Large intestine (tissue), 3 donors: ENCODE measurements at regions not wholly inside any gene's neighbourhood (a gene's known extent, or its start where the extent isn't known, plus 50 kb on each side); places are given as distances from the start of the nearest gene placed in this dataset.

Source experiments
- DNase-seq, 2 donors: peaks; one replicate each; pipeline versions ENCODE4 v3.0.0 to v3.0.0-alpha.2; 2013
- H3K27ac ChIP-seq: one replicate; pipeline ENCODE4 v1.5.1; 2013; ENCODE audit warnings: low read length
- H3K27me3 ChIP-seq: 2 replicates; pipeline ENCODE4 v1.6.1; 2013; ENCODE audit warnings: low read length; ENCODE audit not compliant: control insufficient read depth, insufficient read depth
- H3K36me3 ChIP-seq: 2 replicates; pipeline ENCODE4 v1.6.1; 2013; ENCODE audit warnings: low read length; ENCODE audit not compliant: control insufficient read depth, insufficient read depth
- H3K4me1 ChIP-seq: one replicate; pipeline ENCODE4 v1.6.1; 2013; ENCODE audit warnings: low read length; ENCODE audit not compliant: control insufficient read depth, insufficient read depth
- H3K4me3 ChIP-seq: one replicate; pipeline ENCODE4 v1.5.1; 2013; ENCODE audit warnings: low read length
- H3K9me3 ChIP-seq: one replicate; pipeline ENCODE4 v1.6.1; 2013; ENCODE audit warnings: mild to moderate bottlenecking, low read depth, low read length, moderate library complexity; ENCODE audit not compliant: control insufficient read depth
- WGBS: methylation state at CpG from one replicate; pipeline ENCODE4 v1.1.5; 2013; ENCODE audit warnings: low lambda C conversion rate; ENCODE audit not compliant: insufficient coverage; 5-methylcytosine and 5-hydroxymethylcytosine counted together

DNA sequence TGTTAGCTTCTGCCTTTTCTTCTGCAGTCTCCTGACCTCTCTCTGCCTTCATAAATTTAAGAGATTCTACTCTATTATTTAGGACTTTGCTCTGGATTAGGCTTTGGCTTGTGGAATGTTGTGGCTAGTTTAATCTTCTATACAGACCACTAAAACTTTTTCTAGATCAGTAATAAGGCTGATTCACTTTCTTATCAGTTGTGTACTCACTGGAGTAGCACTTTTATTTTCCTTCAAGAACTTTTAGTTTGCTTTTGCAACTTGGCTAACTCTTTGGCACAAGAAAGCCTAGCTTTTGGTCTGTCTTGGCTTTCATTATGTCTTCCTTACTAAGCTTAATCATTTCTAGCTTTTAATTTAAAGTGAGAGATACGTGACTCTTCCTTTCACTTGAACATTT, 265.5 kb upstream of the TBC1D5 start:
- Histone ChIP-seq H3K27ac (no peak overlapping the region), H3K4me3 (no peak overlapping the region)
- no CpG with 5 or more reads among the region's 1 CpG for WGBS

DNA sequence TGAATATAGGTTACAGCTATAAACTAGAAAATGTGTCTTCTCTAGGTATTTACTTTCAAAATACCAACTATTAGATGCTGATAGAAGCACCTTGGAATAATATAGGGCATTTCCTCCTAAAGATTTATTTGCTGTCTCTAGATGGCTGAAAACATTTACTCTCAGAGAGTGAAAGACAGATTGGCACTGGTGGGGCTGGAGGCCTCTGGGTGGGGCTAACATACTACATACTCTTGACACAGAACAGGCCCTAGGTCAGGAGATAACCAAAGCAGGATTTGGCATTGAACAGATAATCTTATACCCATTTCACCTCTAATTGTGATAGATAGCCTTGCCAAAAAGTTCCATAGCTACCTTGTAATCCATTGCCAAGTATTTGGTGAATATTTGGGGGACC, 253.3 kb upstream of the TBC1D5 start:
- H3K9me3 ChIP-seq, result no peaks in the 10 kb centered on the region
- no peaks in the 10 kb centered on the region for H3K27me3 ChIP-seq
- no peaks in the 10 kb centered on the region for H3K4me1 ChIP-seq
- no peaks in the 10 kb centered on the region for H3K36me3 ChIP-seq
- DNase-seq, result no peak
- no peak overlapping the region for H3K4me3 ChIP-seq
- H3K27ac ChIP-seq, result no peak overlapping the region

More for the DNA sequence above, 265.5 kb upstream of the TBC1D5 start:
- no peak for DNase-seq
- H3K9me3 ChIP-seq, result no peaks in the 10 kb centered on the region
- H3K4me1 ChIP-seq, result no peaks in the 10 kb centered on the region
- H3K27me3 ChIP-seq, result no peaks in the 10 kb centered on the region
- H3K36me3 ChIP-seq, result no peaks in the 10 kb centered on the region

DNA sequence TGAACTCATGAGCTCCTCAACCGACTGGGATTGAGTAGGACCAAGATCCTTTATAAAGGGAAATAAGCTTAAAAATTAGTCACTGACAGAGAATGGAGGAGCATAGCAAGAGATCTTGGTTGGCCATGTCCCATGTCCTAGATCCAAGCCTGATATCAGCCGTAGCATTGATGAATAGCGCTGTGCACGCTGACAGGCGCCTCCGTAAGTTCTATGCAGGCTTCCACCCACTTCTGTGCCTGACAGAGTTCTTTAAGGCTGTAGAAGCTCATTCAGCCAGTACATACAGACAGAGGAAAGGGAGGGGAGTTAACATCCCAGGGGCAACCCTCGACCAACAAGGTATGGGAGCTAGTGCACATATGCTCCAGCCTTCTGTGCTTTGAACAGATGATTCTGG, 251.7 kb upstream of the TBC1D5 start:
- H3K27ac ChIP-seq, result no peak overlapping the region
- no peaks in the 10 kb centered on the region for H3K27me3 ChIP-seq
- DNase-seq, result no peak
- H3K36me3 ChIP-seq, result no peaks in the 10 kb centered on the region
- WGBS, result no CpG with 5 or more reads among the region's 7 CpGs
- H3K9me3 ChIP-seq, result no peaks in the 10 kb centered on the region
- H3K4me1 ChIP-seq, result no peaks in the 10 kb centered on the region
- H3K4me3 ChIP-seq, result no peak overlapping the region

DNA sequence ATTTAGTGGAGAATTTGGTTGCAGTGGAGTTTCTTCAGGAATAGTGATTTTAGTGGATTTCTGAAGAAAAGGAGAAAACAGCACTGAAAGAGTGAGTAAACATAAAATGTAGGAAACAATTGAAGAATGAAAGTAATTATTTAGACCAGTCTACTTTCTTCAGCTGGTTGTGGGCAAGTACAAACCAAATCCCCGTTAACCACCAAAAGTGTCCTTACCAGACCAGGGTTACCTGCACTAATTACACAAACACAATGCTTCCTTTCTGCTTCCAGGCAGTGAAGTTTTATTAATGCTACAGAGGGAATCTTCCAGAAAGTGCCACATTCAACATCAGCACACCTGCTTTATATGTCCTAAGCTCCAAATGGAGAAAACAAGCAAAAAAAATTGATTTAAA, 248.0 kb upstream of the TBC1D5 start:
- Histone ChIP-seq H3K4me1 (no peaks in the 10 kb centered on the region), H3K36me3 (no peaks in the 10 kb centered on the region), H3K4me3 (no peak overlapping the region), H3K27me3 (no peaks in the 10 kb centered on the region), H3K9me3 (no peaks in the 10 kb centered on the region), H3K27ac (no peak overlapping the region)
- no CpG with 5 or more reads among the region's 1 CpG for WGBS
- DNase-seq, result no peak

DNA sequence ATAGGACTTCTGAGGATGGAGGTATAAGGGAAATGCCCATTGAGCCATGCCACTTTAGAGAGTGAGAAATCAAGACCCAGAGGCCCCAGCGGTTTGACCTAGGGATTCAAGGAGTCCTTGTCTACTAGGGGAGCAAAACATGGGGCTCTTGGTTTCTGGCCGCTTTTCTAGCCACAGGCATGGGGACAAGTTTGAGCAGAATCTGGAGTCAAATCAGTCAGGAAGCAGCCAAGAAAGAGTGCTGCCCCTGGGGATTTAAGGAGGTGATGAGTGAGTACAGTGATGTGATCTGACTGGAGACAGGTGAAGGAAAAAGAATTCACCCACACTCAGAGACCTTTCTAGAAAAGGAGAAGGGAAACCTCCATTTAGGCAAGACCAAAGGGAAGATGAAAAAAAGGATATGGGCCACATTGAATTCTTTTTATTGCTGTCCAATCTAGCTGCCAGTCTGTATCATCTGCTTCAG, 244.0 kb upstream of the TBC1D5 start:
- no peak for DNase-seq
- Histone ChIP-seq H3K36me3 (no peaks in the 10 kb centered on the region), H3K27ac (no peak overlapping the region), H3K4me1 (no peaks in the 10 kb centered on the region), H3K9me3 (no peaks in the 10 kb centered on the region), H3K4me3 (no peak overlapping the region), H3K27me3 (no peaks in the 10 kb centered on the region)
- WGBS, result no CpG with 5 or more reads among the region's 2 CpGs

DNA sequence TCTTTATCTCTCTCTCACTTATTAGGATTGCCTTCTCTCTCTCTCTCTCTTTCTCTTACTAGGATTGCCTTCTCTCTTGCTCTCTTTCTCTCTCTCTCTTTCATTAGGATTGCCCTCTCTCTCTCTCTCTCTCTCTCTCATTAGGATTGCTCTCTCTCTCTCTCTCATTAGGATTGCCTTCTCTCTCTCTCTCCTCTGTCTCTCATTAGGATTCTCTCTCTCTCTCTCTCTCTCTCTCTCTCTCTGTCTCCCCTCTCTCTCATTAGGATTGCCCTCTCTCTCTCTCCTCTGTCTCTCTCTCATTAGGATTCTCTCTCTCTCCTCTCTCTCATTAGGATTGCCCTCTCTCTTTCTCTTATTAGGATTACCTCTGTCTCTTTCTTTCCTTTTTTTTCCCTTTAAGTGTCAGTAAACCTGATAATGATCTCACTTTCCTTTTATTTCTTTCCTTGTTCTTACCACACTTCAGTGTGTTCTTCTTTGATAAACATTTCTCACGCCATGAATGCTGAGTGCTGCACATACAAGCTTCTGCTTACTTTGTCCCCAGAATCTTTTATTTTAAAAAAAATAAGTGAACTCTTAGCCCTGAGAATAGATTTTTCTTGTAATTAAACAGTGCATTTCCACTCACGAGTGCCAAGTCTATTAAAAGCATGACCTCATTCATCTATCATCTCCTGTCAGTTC, 243.4 kb upstream of the TBC1D5 start:
- no peak overlapping the region for H3K4me3 ChIP-seq
- no peaks in the 10 kb centered on the region for H3K27me3 ChIP-seq
- no peak for DNase-seq
- H3K36me3 ChIP-seq, result no peaks in the 10 kb centered on the region
- no peaks in the 10 kb centered on the region for H3K9me3 ChIP-seq
- WGBS, result no CpG with 5 or more reads among the region's 2 CpGs
- no peaks in the 10 kb centered on the region for H3K4me1 ChIP-seq
- no peak overlapping the region for H3K27ac ChIP-seq

DNA sequence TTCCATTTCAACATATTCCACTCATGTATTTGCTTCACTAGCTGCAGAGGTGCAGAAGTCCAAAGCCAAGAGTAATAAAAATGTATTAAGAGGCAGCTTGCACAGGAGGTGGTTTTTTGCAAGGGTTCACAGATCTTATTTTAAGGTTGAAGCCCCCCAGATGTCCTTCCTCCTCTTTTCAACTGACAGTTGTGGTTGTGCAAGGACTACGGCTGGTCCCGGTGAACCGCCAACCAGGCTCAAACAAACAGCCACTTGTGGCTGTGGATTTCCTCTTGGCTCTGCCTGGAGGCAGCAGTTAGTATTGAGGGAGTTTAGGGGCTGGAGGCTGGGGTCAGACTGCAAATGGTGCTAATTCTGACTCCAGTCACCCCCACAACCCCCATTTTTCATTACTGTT, 240.7 kb upstream of the TBC1D5 start:
- no peaks in the 10 kb centered on the region for H3K36me3 ChIP-seq
- no peak overlapping the region for H3K4me3 ChIP-seq
- DNase-seq, result no peak
- H3K4me1 ChIP-seq, result no peaks in the 10 kb centered on the region
- no CpG with 5 or more reads among the region's 3 CpGs for WGBS
- H3K27ac ChIP-seq, result no peak overlapping the region
- H3K27me3 ChIP-seq, result no peaks in the 10 kb centered on the region
- H3K9me3 ChIP-seq, result no peaks in the 10 kb centered on the region

DNA sequence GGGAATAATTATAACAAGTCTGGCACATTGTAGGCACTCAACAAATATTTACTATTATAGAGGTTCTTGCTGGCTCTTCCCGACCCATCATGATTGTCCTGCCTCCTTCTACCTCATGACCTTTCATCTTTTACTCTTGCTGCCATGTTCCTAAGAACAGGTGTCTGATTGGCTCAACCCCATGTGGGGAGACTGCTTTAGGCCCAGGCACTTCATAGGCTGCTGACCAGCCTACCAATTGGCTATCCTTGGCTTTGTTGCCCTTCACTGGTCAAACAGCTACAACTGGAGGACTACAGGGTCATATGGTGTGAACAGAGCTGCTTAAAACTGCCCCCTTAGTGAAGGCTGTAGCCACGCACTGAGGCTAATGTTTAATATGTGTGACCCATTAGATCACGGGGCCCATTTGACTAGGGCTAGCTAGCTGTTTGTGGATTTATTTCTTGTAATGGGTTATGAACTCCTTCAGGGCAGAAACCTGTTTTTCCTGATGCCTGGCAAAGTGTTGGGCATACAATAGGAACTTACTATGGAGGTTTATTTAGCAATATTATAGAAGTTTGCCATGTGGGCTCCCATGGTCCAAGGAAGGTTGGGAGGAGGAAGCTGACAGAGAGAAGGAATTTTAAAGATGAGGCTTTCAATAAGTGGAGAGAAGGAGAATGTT, 239.9 kb upstream of the TBC1D5 start:
- Histone ChIP-seq H3K4me3 (no peak overlapping the region), H3K36me3 (no peaks in the 10 kb centered on the region), H3K9me3 (no peaks in the 10 kb centered on the region), H3K4me1 (no peaks in the 10 kb centered on the region), H3K27me3 (no peaks in the 10 kb centered on the region), H3K27ac (no peak overlapping the region)
- DNase-seq, result no peak
- 100% methylated on average over 2 of the region's 3 CpGs for WGBS

DNA sequence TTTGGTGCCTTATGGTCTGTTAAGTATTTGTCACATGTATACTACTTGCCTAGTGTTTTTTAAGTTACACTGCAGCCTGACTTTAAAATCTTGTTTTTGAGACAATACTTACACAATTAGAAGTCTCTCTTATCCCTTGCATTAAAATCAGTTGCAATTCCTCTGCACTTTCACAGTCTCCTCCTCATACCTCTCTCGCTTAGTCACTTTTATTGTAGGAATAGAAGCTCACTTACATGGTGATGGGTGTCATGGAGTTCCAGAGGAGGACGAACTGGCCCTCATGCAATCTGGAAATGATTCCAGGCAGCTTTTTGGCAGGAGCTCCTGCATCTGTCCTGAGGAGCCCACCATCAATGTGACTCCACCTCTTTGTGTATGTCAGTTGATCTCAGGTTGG, 238.4 kb upstream of the TBC1D5 start:
- no peak overlapping the region for H3K4me3 ChIP-seq
- H3K9me3 ChIP-seq, result no peaks in the 10 kb centered on the region
- no peaks in the 10 kb centered on the region for H3K27me3 ChIP-seq
- no peaks in the 10 kb centered on the region for H3K36me3 ChIP-seq
- no CpG with 5 or more reads among the region's 2 CpGs for WGBS
- DNase-seq, result no peak
- H3K4me1 ChIP-seq, result no peaks in the 10 kb centered on the region
- no peak overlapping the region for H3K27ac ChIP-seq

DNA sequence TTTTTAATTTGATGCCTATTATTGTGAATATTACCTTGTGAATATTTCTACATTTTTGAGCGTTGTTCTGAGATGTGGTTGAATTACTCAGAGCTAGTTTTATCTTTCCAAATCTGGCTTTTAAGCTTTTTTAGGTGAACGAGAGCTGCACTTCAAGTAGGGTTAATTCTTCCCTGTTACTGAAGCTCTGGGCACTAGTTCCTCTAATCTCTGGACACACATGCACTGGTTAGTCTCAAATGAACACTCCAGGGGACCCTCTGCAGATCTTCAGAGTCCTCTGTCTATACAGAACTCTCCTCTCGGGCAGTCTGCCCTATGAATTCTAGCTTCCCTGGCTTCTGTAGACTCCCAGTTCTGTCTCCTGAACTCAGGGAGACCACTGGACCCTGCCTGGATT, 237.5 kb upstream of the TBC1D5 start:
- no peak for DNase-seq
- H3K4me1 ChIP-seq, result no peaks in the 10 kb centered on the region
- H3K9me3 ChIP-seq, result no peaks in the 10 kb centered on the region
- WGBS, result 100% methylated on average over 1 of the region's 3 CpGs
- H3K27me3 ChIP-seq, result no peaks in the 10 kb centered on the region
- no peak overlapping the region for H3K4me3 ChIP-seq
- H3K36me3 ChIP-seq, result no peaks in the 10 kb centered on the region
- H3K27ac ChIP-seq, result no peak overlapping the region

DNA sequence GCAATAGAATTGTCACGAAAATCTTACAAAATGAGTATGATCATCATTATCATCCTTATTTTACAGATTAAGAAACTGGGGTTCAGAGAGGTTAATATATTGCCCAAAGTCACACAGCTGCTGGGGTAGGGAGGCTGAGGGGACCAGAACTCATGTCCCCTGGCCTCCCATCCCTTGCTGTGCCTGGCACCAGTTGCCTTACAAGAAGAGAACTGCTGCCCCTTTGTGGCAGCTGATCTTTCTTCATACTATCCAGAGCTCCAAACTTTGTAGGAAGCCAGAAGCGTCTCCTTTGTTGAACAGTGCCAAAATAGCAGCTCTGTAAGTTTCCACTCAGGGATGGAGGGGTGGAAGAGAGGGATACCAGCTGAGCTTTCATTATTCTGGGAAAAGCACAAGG, 236.8 kb upstream of the TBC1D5 start:
- no peak overlapping the region for H3K27ac ChIP-seq
- no peak for DNase-seq
- no peak overlapping the region for H3K4me3 ChIP-seq
- H3K4me1 ChIP-seq, result no peaks in the 10 kb centered on the region
- WGBS, result no CpG with 5 or more reads among the region's 2 CpGs
- no peaks in the 10 kb centered on the region for H3K9me3 ChIP-seq
- no peaks in the 10 kb centered on the region for H3K36me3 ChIP-seq
- no peaks in the 10 kb centered on the region for H3K27me3 ChIP-seq
